ENCODE measurements at regions not wholly inside any gene's neighbourhood (a gene's known extent, or its start where the extent isn't known, plus 50 kb on each side); places are given as distances from the start of the nearest gene placed in this dataset.

GRCh38 chr14:30230719-30231118 is 303.1 kb upstream of the PRKD1 start:
- TF ChIP-seq FOXM1 (IDR thresholded peaks at IDR 0.05; ENCODE audit: borderline replicate concordance, low read depth) (no peak), EGR1 (IDR thresholded peaks at IDR 0.05) (no peak), TAF1 (IDR thresholded peaks at IDR 0.05; ENCODE audit: low read depth) (no peak), ZBTB7A (IDR thresholded peaks at IDR 0.05; ENCODE audit: low read depth) (no peak), YY1 (IDR thresholded peaks at IDR 0.05; ENCODE audit: low read depth) (no peak), TCF12 (IDR thresholded peaks at IDR 0.05; ENCODE audit: low read depth) (no peak), RAD21 (IDR thresholded peaks at IDR 0.05; ENCODE audit: low read depth) (no peak), CEBPB (IDR thresholded peaks at IDR 0.05) (no peak), EP300 (IDR thresholded peaks at IDR 0.05; ENCODE audit: borderline replicate concordance) (no peak), TEAD4 (IDR thresholded peaks at IDR 0.05) (no peak), NFIC (IDR thresholded peaks at IDR 0.05) (no peak), CREB1 (IDR thresholded peaks at IDR 0.05; ENCODE audit: low read depth) (no peak)
- TF ChIP-seq, protein P1, sequence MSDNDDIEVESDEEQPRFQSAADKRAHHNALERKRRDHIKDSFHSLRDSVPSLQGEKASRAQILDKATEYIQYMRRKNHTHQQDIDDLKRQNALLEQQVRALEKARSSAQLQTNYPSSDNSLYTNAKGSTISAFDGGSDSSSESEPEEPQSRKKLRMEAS (IDR thresholded peaks at IDR 0.05) = no peak
- TF ChIP-seq, protein P2, sequence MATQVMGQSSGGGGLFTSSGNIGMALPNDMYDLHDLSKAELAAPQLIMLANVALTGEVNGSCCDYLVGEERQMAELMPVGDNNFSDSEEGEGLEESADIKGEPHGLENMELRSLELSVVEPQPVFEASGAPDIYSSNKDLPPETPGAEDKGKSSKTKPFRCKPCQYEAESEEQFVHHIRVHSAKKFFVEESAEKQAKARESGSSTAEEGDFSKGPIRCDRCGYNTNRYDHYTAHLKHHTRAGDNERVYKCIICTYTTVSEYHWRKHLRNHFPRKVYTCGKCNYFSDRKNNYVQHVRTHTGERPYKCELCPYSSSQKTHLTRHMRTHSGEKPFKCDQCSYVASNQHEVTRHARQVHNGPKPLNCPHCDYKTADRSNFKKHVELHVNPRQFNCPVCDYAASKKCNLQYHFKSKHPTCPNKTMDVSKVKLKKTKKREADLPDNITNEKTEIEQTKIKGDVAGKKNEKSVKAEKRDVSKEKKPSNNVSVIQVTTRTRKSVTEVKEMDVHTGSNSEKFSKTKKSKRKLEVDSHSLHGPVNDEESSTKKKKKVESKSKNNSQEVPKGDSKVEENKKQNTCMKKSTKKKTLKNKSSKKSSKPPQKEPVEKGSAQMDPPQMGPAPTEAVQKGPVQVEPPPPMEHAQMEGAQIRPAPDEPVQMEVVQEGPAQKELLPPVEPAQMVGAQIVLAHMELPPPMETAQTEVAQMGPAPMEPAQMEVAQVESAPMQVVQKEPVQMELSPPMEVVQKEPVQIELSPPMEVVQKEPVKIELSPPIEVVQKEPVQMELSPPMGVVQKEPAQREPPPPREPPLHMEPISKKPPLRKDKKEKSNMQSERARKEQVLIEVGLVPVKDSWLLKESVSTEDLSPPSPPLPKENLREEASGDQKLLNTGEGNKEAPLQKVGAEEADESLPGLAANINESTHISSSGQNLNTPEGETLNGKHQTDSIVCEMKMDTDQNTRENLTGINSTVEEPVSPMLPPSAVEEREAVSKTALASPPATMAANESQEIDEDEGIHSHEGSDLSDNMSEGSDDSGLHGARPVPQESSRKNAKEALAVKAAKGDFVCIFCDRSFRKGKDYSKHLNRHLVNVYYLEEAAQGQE (IDR thresholded peaks at IDR 0.05; ENCODE audit: low read depth) = no peak
- TF ChIP-seq, protein P3, sequence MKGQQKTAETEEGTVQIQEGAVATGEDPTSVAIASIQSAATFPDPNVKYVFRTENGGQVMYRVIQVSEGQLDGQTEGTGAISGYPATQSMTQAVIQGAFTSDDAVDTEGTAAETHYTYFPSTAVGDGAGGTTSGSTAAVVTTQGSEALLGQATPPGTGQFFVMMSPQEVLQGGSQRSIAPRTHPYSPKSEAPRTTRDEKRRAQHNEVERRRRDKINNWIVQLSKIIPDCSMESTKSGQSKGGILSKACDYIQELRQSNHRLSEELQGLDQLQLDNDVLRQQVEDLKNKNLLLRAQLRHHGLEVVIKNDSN (IDR thresholded peaks at IDR 0.05) = no peak

GRCh38 chr14:30234966-30235365 is 307.3 kb upstream of the PRKD1 start:
- TF ChIP-seq NFIC (IDR thresholded peaks at IDR 0.05) = no peak
- TF ChIP-seq, protein P3 (IDR thresholded peaks at IDR 0.05) = no peak

DNA sequence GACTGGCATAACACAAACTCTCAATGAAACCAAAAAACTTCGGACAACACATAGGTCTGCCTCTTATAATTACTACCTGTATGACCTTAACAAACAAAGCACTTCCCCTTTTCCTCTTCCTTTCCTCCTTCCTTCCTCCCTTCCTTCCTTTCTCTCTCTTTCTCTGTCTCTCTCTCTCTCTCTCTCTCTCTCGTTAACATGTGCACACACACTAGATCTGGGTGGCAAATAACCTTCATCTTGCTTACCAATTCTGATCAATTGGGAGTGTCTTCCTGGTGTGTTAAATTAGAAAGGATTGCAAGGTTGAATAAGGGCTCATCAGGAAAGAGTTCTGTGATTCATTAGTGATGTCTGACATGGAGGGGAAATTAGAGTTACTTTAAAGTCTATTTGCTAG is 307.8 kb upstream of the PRKD1 start:
- no peak for TF ChIP-seq NFIC (IDR thresholded peaks at IDR 0.05)

DNA sequence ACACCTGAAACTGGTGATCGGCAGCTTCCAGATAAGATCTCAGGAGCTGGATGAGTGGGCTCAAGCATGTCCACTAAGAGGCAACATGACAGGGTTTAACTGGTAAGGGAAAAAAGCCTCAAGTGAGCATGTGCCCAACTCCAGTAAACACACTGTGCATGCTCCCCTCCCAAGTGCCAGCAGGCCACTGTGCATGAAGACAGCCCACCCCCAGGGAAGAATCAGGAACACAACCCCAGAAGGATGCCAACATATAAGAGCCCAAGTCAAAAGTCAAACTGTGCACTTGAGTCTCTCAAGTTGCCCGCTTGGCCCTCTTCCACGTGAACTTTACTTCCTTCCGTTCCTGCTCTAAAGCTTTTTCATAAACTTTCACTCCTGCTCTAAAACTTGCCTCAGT is 311.3 kb upstream of the PRKD1 start:
- TF ChIP-seq TEAD4 (IDR thresholded peaks at IDR 0.05) (no peak), EP300 (IDR thresholded peaks at IDR 0.05; ENCODE audit: borderline replicate concordance) (no peak), YY1 (IDR thresholded peaks at IDR 0.05; ENCODE audit: low read depth) (no peak), EGR1 (IDR thresholded peaks at IDR 0.05) (no peak), CEBPB (IDR thresholded peaks at IDR 0.05) (no peak), RAD21 (IDR thresholded peaks at IDR 0.05; ENCODE audit: low read depth) (no peak), TAF1 (IDR thresholded peaks at IDR 0.05; ENCODE audit: low read depth) (no peak), ZBTB7A (IDR thresholded peaks at IDR 0.05; ENCODE audit: low read depth) (no peak)
- TF ChIP-seq, protein P3 (IDR thresholded peaks at IDR 0.05) = no peak
- TF ChIP-seq, protein P2 (IDR thresholded peaks at IDR 0.05; ENCODE audit: low read depth) = no peak
- TF ChIP-seq, protein P1 (IDR thresholded peaks at IDR 0.05) = no peak

GRCh38 chr14:30240018-30240417 is 312.4 kb upstream of the PRKD1 start:
- TF ChIP-seq CEBPB (IDR thresholded peaks at IDR 0.05) (no peak), FOXM1 (IDR thresholded peaks at IDR 0.05; ENCODE audit: borderline replicate concordance, low read depth) (no peak), RAD21 (IDR thresholded peaks at IDR 0.05; ENCODE audit: low read depth) (no peak), ZBTB7A (IDR thresholded peaks at IDR 0.05; ENCODE audit: low read depth) (no peak), TEAD4 (IDR thresholded peaks at IDR 0.05) (no peak), TAF1 (IDR thresholded peaks at IDR 0.05; ENCODE audit: low read depth) (no peak), YY1 (IDR thresholded peaks at IDR 0.05; ENCODE audit: low read depth) (no peak), TCF12 (IDR thresholded peaks at IDR 0.05; ENCODE audit: low read depth) (no peak), EP300 (IDR thresholded peaks at IDR 0.05; ENCODE audit: borderline replicate concordance) (no peak), NFIC (IDR thresholded peaks at IDR 0.05) (no peak)
- TF ChIP-seq, protein P3 (IDR thresholded peaks at IDR 0.05) = no peak
- TF ChIP-seq, protein P2 (IDR thresholded peaks at IDR 0.05; ENCODE audit: low read depth) = no peak
